GM10266 (cell line): ENCODE measurements at regions not wholly inside any gene's neighbourhood (a gene's known extent, or its start where the extent isn't known, plus 50 kb on each side); places are given as distances from the start of the nearest gene placed in this dataset.

Experiments
- DNase-seq: peaks from one replicate; pipeline ENCODE4 v3.0.0; 2012; ENCODE audit errors: extremely low spot score
- TF ChIP-seq, protein P1 (sequence below): IDR thresholded peaks from 2 replicates; pipeline ENCODE4 v1.5.1; 2012; ENCODE audit warnings: mild to moderate bottlenecking, low read depth; ENCODE audit not compliant: control insufficient read depth, insufficient read depth; ENCODE audit errors: missing control alignments

DNA sequence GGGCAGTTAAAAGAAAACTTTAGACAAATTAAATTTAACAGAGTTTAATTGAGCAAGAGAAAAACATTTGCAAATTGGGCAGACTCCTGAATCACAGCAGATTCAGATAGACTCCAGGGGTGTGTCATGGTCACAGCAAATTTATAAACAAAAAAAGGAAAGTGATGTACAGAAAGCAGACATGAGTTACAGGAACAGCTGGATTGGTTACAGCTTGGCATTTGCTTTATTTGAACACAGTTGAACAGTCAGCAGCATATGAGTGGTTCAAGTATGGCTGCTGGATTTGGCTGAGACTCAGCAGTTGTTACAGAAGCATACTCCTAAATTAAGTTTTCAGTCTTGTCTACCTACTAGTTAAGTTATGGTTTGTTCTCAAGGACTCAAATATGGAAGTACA, 82.3 kb upstream of the NYAP2 start:
- TF ChIP-seq, protein P1, sequence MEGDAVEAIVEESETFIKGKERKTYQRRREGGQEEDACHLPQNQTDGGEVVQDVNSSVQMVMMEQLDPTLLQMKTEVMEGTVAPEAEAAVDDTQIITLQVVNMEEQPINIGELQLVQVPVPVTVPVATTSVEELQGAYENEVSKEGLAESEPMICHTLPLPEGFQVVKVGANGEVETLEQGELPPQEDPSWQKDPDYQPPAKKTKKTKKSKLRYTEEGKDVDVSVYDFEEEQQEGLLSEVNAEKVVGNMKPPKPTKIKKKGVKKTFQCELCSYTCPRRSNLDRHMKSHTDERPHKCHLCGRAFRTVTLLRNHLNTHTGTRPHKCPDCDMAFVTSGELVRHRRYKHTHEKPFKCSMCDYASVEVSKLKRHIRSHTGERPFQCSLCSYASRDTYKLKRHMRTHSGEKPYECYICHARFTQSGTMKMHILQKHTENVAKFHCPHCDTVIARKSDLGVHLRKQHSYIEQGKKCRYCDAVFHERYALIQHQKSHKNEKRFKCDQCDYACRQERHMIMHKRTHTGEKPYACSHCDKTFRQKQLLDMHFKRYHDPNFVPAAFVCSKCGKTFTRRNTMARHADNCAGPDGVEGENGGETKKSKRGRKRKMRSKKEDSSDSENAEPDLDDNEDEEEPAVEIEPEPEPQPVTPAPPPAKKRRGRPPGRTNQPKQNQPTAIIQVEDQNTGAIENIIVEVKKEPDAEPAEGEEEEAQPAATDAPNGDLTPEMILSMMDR: no peak
- DNase-seq: no peak

DNA sequence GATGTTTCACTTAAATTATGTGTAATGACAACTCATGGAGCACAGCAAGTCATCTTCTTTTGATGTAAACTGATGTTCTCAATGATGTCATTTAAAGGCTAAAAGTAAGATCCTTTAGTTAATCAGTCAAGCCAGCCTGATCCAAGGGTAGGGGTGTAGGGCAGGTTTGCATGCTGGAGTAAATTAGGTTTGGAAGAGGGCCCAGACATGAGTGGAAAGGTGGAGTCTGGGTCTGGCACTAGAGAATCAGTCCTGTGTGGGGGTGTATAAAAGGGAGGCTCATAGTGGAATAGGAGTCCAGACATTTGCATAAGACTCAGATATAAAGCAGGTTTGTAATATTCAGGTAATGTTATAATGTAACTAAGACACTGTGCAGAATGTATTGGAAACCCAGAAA, 88.8 kb upstream of the NYAP2 start:
- DNase-seq: no peak
- TF ChIP-seq, protein P1: no peak

DNA sequence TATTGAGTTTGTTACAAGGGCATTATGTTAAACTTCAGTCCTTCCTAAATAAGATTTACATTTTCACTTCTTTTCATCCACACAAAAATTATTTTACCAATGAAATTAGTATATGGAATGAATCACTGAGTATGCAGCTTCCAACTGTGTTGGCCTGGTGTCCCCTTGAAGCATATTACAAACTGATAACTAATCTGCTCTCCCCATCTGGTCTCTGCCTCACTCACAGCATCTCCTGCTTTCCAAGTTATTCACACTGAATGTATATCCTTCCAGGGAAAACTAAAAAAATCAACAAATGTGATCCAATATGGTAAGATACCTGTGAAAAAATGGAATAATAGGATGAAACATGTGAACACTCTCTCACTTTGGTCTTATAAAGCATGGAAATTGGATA, 90.0 kb upstream of the NYAP2 start:
- DNase-seq: no peak
- TF ChIP-seq, protein P1: no peak

DNA sequence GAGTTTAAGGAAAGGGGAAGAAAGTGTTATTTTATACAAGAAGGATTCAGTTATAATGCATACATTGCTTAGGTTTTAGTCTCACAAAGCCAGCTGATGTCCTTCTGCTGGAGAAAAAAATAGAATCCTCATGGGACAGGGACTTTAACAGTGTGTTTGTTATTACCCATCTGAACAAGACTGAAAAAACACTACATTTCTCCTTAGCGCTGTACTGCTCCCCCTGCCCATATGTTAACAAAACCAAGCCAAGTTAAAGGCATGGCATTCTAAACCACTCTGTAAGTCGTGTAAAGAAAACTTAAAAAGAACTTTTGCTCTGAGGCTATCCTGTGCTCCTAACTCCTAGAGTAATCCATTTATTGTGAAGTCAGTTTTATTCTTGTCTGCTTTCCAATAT, 102.6 kb upstream of the NYAP2 start:
- TF ChIP-seq, protein P1: no peak
- DNase-seq: no peak

DNA sequence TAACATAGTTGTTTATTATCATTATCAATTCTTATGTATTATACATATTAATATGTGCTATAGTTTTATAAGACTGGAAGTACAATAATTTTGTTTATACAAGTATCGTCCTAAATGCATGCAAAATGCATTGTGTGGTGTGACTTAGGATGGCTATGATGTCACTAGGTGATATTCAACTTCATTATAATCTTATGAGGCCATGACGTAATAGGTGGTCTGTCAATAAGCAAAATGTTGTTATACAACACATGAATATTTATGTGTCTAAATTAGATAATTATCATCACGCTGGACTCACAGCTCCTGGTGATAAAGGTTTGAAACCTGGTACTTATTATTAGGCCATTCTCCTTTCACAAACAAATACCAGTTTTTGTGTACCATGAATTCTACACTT, 104.4 kb upstream of the NYAP2 start:
- no peak for DNase-seq
- TF ChIP-seq, protein P1: no peak

DNA sequence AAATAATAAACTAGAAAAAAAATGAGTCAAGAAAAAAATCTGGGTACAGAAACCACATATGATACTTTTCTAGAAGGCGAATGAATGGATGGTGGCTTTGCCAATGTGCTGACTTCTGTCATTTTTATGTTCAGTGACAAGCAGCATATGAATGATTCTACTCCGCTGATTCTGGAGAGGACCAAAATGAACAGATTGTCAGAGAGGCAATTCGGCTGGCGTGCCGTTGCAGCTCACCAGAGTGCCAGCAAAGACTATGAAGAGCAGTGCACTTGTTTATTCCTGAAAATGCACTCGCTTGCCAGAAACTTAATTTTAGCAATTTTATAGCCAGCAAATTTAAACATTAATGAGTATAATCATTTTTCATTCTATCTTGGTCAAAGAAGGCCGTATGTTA, 105.9 kb upstream of the NYAP2 start:
- TF ChIP-seq, protein P1: no peak
- DNase-seq: no peak

DNA sequence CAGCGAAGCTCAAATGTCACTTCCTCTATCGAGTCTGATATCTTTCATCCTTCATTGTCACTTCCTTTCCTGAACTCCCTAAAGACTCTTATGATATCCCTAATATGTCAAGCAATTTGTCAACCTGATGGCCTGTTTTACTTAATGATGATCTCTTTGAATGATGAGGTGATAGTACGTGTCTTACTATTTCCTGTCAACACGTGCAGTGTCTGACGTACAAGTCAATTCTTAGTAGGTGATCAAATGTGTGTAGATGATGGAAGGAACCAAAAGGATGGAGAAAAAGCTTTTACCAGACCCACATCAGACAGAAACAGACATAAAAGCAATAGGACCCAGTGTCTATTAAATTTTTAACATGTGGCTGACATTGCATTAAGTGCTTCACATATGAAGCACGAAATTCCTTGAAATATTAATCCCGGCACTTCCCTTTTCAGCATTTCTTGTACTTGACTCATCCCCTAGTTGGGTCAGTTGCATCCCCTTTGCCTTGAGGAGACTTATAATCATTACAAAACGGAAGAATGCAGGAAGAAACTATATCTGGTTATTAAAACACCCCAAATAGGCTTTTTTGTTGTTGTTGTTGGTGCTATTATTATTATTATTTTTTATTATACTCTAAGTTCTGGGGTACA, 108.6 kb upstream of the NYAP2 start:
- DNase-seq: no peak
- TF ChIP-seq, protein P1: no peak
